GM12891 (cell line): ENCODE measurements at regions not wholly inside any gene's neighbourhood (a gene's known extent, or its start where the extent isn't known, plus 50 kb on each side); places are given as distances from the start of the nearest gene placed in this dataset.
A peak's percentile ranks its signal among the peaks of the same experiment; 100 is the strongest.

Experiments
- DNase-seq: peaks from one replicate; pipeline ENCODE4 v3.0.0; 2011; ENCODE audit warnings: low spot score; ENCODE audit not compliant: insufficient read length
- FAIRE-seq: peaks from 2 replicates; lab custom pipeline; 2011; peaks lifted over from hg19 to GRCh38; lab: Jason Lieb, UNC
- PAX5 ChIP-seq: IDR thresholded peaks from 2 replicates; pipeline ENCODE4 v1.6.1; 2011; ENCODE audit warnings: low read length, moderate library complexity, mild to moderate bottlenecking; ENCODE audit not compliant: insufficient read depth, severe bottlenecking
- POLR2A ChIP-seq: IDR thresholded peaks from 2 replicates; pipeline ENCODE4 v1.6.1; 2011; ENCODE audit warnings: low read depth, low read length, control low read depth
- POLR2AphosphoS5 ChIP-seq: IDR thresholded peaks from 2 replicates; pipeline ENCODE4 v1.6.1; 2011; ENCODE audit warnings: low read depth, low read length, control low read depth
- POU2F2 ChIP-seq: IDR thresholded peaks from 2 replicates; pipeline ENCODE4 v1.6.1; 2011; ENCODE audit warnings: low read depth, mild to moderate bottlenecking, control low read depth, low read length, moderate library complexity
- SPI1 ChIP-seq: IDR thresholded peaks from 2 replicates; pipeline ENCODE4 v1.6.1; 2011; ENCODE audit warnings: low read depth, low read length, control low read depth
- TAF1 ChIP-seq: IDR thresholded peaks from 2 replicates; pipeline ENCODE4 v1.6.1; 2011; ENCODE audit warnings: low read depth, low read length, control low read depth

GRCh38 chr7:41847151-41847550 is 144.3 kb upstream of the INHBA start:
- FAIRE-seq = no peak
- DNase-seq = no peak
- TF ChIP-seq POLR2A = no peak
- no peak for TF ChIP-seq SPI1
- no peak for TF ChIP-seq POLR2AphosphoS5
- no peak for TF ChIP-seq TAF1
- TF ChIP-seq POU2F2 = no peak
- TF ChIP-seq PAX5 = no peak

DNA sequence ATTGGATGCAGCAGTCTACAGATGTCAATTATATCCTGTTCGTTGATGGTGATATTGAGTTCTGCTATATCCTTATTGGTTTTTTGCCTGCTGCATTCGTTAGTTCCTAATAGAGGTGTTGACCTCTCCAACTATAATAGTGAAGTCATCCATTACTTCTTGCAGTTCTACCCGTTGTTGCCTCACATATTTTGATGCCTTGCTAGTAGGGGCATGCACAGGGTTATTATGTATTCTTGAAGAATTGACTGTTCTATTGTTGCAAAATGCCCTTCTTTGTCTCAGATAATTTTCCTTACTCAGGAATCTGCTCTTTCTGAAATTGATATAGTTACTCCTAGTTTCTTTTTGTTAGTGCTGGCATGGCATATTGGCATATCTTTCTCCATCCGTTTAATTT is 140.1 kb upstream of the INHBA start:
- FAIRE-seq (no peak), DNase-seq (no peak)
- TF ChIP-seq POU2F2 (no peak), POLR2A (no peak), SPI1 (no peak), POLR2AphosphoS5 (no peak), TAF1 (no peak), PAX5 (no peak)

- FAIRE-seq (no peak), DNase-seq (no peak)
- TF ChIP-seq POLR2AphosphoS5 (no peak), POLR2A (no peak), POU2F2 (no peak), SPI1 (no peak), PAX5 (no peak), TAF1 (no peak)
Measured at GRCh38 chr7:41837916-41838315, 135.0 kb upstream of the INHBA start.

DNA sequence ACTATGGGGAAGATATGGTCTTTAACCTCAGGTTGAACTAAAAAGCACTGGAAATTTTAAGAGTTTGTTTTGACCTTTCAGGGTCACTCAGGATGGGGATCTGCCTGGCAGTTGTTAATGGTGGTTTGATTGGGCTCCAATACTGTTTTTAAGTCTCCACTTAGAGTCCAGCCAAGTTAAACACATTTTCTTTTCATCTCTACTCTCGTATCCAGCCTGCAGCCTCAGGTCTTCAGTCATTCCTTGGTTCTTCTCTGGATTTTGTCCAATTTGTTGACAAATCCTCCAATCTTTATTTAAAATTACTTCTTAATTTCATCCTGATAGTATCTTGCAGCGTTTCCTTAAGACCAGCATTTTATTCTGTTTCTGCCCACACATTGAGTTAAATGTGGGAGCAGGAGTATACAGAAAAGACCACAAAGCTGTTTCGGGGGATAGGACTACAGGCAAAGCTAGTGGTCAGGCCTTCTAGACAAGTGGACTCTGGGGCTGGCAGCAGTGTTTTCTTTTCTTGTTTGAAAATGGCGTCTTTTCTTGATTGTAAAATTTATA is 133.2 kb upstream of the INHBA start:
- FAIRE-seq (no peak), DNase-seq (no peak)
- TF ChIP-seq SPI1 = no peak
- no peak for TF ChIP-seq POLR2AphosphoS5
- TF ChIP-seq PAX5 = no peak
- no peak for TF ChIP-seq POU2F2
- no peak for TF ChIP-seq POLR2A
- no peak for TF ChIP-seq TAF1

DNA sequence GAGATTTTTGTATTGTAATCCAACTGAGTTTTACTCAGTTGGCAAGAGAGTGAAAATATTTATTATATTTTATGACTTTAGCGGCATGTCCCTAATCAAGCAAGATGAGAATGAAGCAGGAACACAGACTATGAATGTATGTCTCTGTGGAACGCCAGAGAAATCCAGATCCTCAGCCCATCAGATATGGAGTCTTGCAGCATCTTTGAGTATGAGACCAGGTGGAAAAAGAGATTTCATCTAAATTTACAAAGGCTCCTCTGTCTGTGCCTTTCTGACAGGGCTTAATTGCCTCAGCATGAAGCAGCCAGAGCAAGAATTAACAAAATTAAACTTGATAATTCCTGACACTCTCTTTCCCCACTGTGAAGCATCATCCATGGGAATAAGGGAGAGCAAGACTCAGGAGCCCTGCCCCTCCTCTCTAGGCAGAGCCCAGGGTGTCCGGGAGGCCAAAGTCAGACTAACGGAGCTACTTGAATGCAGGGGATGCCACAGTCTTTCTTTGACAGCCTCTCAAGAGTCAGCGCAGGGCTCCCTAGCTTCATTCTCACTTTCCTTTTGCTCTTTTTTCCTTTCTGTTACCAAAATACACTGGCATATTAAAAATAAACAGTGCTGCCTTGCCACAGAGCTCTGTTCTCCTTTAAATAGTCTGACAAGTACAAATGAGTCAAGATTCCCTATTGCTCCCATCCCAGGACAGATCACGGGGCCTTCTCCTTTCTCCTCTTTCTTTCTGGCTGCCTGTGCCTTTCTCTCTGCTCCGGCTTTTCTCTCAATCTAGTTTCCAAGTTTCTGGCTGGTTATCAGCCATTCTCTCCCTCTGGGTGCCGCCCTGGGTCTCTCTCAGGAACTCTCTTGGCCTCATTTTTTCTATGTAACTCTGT is 132.2 kb upstream of the INHBA start:
- no peak for TF ChIP-seq POLR2A
- no peak for FAIRE-seq
- DNase-seq = no peak

DNA sequence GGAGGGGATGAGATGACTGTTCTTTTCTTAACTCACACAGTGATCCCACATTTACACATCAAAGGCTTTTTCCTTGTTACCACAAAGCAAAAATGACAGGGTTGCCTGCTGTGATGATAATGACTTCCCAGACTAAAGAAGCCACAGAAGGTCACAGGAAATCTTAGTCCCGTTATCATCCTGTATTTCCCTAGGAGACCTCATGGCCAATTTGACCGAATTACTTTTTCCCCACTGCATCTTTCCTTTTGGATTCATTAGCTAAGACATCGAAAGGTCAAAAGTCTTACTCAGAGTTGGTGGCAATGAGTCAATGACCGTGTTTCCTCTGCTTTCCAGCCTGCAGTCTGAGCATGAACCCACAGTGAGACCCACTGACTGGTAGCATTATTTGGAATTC is 130.1 kb upstream of the INHBA start:
- no peak for TF ChIP-seq SPI1
- TF ChIP-seq PAX5 = no peak
- no peak for TF ChIP-seq POU2F2
- FAIRE-seq = no peak
- no peak for DNase-seq

- FAIRE-seq = no peak
- TF ChIP-seq POLR2AphosphoS5 (no peak), TAF1 (no peak), POLR2A (no peak), SPI1 (no peak), PAX5 (no peak), POU2F2 (no peak)
- DNase-seq = no peak
Measured at GRCh38 chr7:41830271-41830670, 127.4 kb upstream of the INHBA start.

DNA sequence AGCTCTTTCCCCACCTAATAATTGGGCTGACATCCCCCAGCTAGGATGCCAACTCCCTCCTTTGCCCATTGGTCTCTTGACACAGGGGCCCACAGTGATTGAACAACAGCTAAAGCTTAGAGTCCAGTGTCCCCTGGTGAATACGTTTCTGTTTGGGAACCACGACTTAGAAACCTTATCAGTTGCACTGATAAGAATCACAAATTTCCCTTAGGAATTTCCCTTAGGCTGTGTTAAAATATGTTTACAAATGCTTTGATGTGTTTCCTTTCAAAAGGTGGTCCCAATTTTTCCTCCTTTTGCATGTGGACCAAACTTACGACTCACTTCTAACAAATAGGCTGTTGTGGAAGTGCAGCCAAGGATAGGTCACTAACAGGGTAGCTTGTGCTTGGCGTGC is 126.0 kb upstream of the INHBA start:
- DNase-seq (no peak), FAIRE-seq (no peak)
- no peak for TF ChIP-seq TAF1

DNA sequence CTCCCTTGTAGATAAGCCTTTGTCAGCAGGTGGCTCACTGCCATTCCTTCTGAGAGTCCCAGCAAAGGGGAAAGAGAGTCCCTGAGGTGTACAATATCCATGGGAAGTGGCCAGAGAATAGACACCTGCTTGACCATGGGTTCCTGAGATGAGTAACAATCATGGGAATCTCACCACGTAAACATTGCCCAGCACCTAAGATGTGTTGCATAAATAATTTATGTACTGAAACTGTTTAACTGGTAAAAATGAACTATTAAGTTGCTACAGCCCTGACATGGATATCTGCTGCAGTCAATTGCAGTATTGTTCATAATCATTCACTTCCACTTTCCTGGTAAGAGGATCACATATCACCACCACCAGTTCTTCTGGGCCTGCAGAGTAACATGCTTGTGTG is 123.8 kb upstream of the INHBA start:
- TF ChIP-seq SPI1 (no peak), POLR2A (no peak), POU2F2 (no peak), POLR2AphosphoS5 (no peak), PAX5 (no peak), TAF1 (no peak)
- DNase-seq (no peak), FAIRE-seq (peak; percentile 62)

GRCh38 chr7:41825927-41826480 is 123.1 kb upstream of the INHBA start:
- TF ChIP-seq POLR2A (no peak), SPI1 (no peak), POU2F2 (no peak), TAF1 (no peak), PAX5 (no peak), POLR2AphosphoS5 (no peak)
- DNase-seq = no peak
- no peak for FAIRE-seq

DNA sequence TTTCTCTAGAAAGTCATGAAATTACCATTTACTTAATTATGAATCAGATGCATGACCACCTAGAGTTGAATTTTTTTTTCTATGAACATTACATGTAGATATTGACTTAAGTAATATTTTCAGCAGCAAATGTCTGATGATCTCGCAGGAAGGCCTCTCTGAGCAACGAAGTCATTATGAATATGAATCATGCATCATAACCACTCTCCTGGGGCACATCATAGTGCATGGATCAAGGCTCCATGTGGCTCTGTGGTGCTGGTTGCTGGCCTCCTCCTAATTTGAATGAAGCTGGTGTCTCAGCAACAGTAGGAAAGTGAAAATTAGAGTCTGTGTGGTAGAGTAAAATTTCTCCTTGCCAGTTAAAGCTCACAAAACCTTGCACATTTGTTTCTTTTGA is 121.4 kb upstream of the INHBA start:
- FAIRE-seq (no peak), DNase-seq (no peak)
- TF ChIP-seq SPI1 (no peak), POU2F2 (no peak)
